Stimulated activated CD8-positive, alpha-beta memory T cell treated with anti-CD3 and anti-CD28 coated beads, Interleukin-4, amount 100 ng/mL, for 4 hours (primary cell): ENCODE measurements at regions not wholly inside any gene's neighbourhood (a gene's known extent, or its start where the extent isn't known, plus 50 kb on each side); places are given as distances from the start of the nearest gene placed in this dataset.
A peak's percentile ranks its signal among the peaks of the same experiment; 100 is the strongest.

Source experiments
- DNase-seq, 2 donors: peaks; one replicate each; pipeline ENCODE4 v3.0.0-alpha.2; 2020; ENCODE audit warnings: low read depth in 2 of 2, low spot score in 1 of 2

GRCh38 chr2:204108330-204108751, 171.8 kb downstream of the ICOS start:
- no peak for DNase-seq

GRCh38 chr2:204108781-204109295, 172.3 kb downstream of the ICOS start:
- no peak for DNase-seq

- no peak for DNase-seq
These were observed 173.1 kb downstream of the ICOS start for GRCh38 chr2:204109681-204110080.

GRCh38 chr2:204110338-204110741, 173.8 kb downstream of the ICOS start:
- DNase-seq = peak; percentile 20 to 25

GRCh38 chr2:204110751-204111516, 174.4 kb downstream of the ICOS start:
- DNase-seq = no peak

GRCh38 chr2:204112084-204112770, 175.7 kb downstream of the ICOS start:
- no peak for DNase-seq

- no peak for DNase-seq
These were observed 178.0 kb downstream of the ICOS start for GRCh38 chr2:204114295-204115136.

GRCh38 chr2:204115137-204116056, 178.8 kb downstream of the ICOS start:
- DNase-seq = no peak

GRCh38 chr2:204116159-204116792, 179.7 kb downstream of the ICOS start:
- DNase-seq = no peak

- no peak for DNase-seq
These were observed 185.9 kb downstream of the ICOS start for GRCh38 chr2:204122425-204122824.

GRCh38 chr2:204124140-204124750, 187.7 kb downstream of the ICOS start:
- DNase-seq = no peak

GRCh38 chr2:204126705-204127104, 190.1 kb downstream of the ICOS start:
- no peak for DNase-seq

- DNase-seq = no peak
These were observed 190.7 kb downstream of the ICOS start for GRCh38 chr2:204127238-204127637.

- DNase-seq = no peak
These were observed 193.2 kb downstream of the ICOS start for GRCh38 chr2:204129591-204130294.

- no peak for DNase-seq
These were observed 195.1 kb downstream of the ICOS start for GRCh38 chr2:204131621-204132020.

- DNase-seq = no peak
These were observed 196.9 kb downstream of the ICOS start for GRCh38 chr2:204133476-204133875.

- no peak for DNase-seq
These were observed 197.9 kb downstream of the ICOS start for GRCh38 chr2:204134421-204134820.

GRCh38 chr2:204135752-204136151, 199.2 kb downstream of the ICOS start:
- DNase-seq = no peak

GRCh38 chr2:204138206-204138605, 201.6 kb downstream of the ICOS start:
- no peak for DNase-seq
